AG09319 (cell line): ENCODE measurements at regions not wholly inside any gene's neighbourhood (a gene's known extent, or its start where the extent isn't known, plus 50 kb on each side); places are given as distances from the start of the nearest gene placed in this dataset.

Experiments used
- DNase-seq: peaks from one replicate; pipeline ENCODE4 v3.0.0-alpha.2; 2010; ENCODE audit warnings: low read depth; ENCODE audit errors: extremely low read depth
- TF ChIP-seq, protein P1 (sequence below): IDR thresholded peaks from 2 replicates; pipeline ENCODE4 v1.5.1; 2011; ENCODE audit warnings: low read depth, mild to moderate bottlenecking, inconsistent platforms, low read length, moderate library complexity

DNA sequence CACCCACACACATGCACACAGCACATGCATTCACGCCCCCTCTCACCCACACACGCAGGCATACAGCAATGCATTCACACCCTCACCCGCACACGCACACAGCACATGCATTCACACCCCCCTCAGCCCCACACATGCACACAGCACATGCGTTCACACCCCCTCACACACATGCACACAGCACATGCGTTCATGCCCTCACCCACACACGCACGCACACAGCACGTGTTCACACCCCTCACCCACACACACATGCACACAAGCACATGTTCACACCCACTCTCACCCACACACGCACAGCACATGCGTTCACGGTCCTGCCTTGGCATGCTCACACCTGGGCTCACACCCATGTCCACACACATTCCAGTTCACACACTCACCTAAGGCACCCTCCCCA, 64.2 kb downstream of the ENGASE start:
- DNase-seq: no peak
- TF ChIP-seq, protein P1, sequence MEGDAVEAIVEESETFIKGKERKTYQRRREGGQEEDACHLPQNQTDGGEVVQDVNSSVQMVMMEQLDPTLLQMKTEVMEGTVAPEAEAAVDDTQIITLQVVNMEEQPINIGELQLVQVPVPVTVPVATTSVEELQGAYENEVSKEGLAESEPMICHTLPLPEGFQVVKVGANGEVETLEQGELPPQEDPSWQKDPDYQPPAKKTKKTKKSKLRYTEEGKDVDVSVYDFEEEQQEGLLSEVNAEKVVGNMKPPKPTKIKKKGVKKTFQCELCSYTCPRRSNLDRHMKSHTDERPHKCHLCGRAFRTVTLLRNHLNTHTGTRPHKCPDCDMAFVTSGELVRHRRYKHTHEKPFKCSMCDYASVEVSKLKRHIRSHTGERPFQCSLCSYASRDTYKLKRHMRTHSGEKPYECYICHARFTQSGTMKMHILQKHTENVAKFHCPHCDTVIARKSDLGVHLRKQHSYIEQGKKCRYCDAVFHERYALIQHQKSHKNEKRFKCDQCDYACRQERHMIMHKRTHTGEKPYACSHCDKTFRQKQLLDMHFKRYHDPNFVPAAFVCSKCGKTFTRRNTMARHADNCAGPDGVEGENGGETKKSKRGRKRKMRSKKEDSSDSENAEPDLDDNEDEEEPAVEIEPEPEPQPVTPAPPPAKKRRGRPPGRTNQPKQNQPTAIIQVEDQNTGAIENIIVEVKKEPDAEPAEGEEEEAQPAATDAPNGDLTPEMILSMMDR: no peak

DNA sequence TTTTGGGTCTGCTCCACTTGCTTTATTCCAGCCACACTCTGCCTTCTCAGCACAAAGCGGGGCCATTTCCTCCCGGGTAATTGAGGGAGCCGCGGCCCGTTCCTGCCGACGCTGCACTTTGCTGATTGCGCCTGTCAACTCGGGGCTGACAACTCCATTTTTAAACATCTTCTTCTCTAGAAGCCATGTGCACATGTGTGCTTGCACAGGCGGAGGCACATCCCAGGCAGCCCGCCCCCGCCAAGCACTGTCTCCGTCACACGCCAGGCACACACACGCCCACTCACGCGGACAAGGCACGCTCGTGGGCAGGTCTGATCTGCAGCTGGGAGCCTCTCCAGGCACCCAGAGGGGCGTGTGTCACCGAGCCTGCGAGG, 63.2 kb downstream of the ENGASE start:
- TF ChIP-seq, protein P1: no peak

DNA sequence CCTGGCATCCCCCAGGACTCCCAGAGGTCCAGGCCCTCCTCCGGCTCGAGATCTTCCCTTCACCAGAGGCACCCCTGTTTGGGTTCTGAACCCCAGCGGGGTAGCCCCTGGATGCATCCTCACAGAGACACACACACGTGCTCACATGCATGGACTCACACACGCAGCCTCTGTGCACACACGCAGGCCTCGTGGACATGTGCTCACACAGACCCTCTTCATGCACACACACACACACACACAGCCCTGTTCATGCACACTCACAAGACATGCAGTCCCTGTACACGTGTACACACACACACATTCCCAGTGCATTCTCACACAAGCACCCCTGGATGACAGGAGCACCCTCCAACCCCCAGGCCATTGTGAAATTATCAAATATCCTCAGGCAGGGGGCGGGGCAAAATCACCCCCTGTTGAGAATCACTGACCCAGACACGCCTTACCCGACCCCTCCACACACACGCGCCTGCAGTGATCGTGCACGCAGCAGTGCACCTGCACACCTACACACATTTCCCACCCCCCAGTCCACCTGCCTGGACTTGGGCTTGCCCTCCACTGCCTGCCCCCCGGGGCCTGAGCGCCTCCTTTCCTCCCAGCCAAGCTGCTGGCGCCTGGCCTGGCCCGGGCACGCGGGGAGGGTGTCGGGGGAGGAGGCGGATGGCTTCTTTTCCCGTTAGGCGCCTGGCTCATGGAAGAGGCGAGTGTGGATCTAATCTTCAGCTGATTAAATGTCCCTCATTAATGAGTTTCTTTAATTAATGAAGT, 62.6 kb downstream of the ENGASE start:
- TF ChIP-seq, protein P1: no peak
- no peak for DNase-seq

More for the DNA sequence above, 63.2 kb downstream of the ENGASE start:
- DNase-seq: no peak

DNA sequence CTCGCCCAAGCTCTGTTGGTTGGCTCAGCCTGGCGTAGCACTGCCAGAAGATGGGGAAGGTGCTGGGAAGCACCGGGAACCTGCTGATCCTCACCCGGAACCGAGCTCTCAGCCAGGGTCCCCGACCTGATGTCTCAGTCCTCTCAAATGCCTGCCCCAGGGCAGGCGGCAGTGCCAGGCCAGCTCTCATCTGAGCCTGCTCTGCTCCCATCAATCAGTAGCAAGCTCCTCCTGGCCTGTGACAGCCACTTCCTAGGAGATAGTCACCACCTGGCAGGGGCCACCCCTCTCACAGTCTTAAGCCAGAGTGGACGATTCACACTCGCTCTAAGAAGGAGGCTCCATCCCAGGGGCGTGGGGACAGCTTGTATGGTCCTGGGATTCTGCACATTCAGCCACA, 62.0 kb downstream of the ENGASE start:
- no peak for DNase-seq
- TF ChIP-seq, protein P1: no peak
